ENCODE measurements at regions not wholly inside any gene's neighbourhood (a gene's known extent, or its start where the extent isn't known, plus 50 kb on each side); places are given as distances from the start of the nearest gene placed in this dataset.

- no peak for DNase-seq (ENCODE audit: low spot score)
These were observed 64.5 kb downstream of the TUSC1 start for GRCh38 chr9:25613709-25614108.

- DNase-seq (ENCODE audit: low spot score): no peak
These were observed 75.1 kb downstream of the TUSC1 start for GRCh38 chr9:25603106-25603505.

GRCh38 chr9:25602400-25603044 lies 75.7 kb downstream of the TUSC1 start:
- DNase-seq (ENCODE audit: low spot score): no peak

GRCh38 chr9:25600501-25600900 lies 77.7 kb downstream of the TUSC1 start:
- DNase-seq (ENCODE audit: low spot score): no peak

GRCh38 chr9:25584611-25585010 lies 93.6 kb downstream of the TUSC1 start:
- DNase-seq (ENCODE audit: low spot score): no peak

GRCh38 chr9:25573281-25573680 lies 105.0 kb downstream of the TUSC1 start:
- DNase-seq (ENCODE audit: low spot score): no peak

- DNase-seq (ENCODE audit: low spot score): no peak
These were observed 106.8 kb downstream of the TUSC1 start for GRCh38 chr9:25571491-25571890.

- no peak for DNase-seq (ENCODE audit: low spot score)
These were observed 107.4 kb downstream of the TUSC1 start for GRCh38 chr9:25570802-25571201.

GRCh38 chr9:25562101-25562500 lies 116.1 kb downstream of the TUSC1 start:
- no peak for DNase-seq (ENCODE audit: low spot score)

GRCh38 chr9:25557645-25558300 lies 120.5 kb downstream of the TUSC1 start:
- no peak for DNase-seq (ENCODE audit: low spot score)

GRCh38 chr9:25556540-25556939 lies 121.7 kb downstream of the TUSC1 start:
- DNase-seq (ENCODE audit: low spot score): no peak

GRCh38 chr9:25548847-25549246 lies 129.4 kb downstream of the TUSC1 start:
- DNase-seq (ENCODE audit: low spot score): no peak

- no peak for DNase-seq (ENCODE audit: low spot score)
These were observed 134.4 kb downstream of the TUSC1 start for GRCh38 chr9:25543806-25544205.

- no peak for DNase-seq (ENCODE audit: low spot score)
These were observed 135.9 kb downstream of the TUSC1 start for GRCh38 chr9:25542319-25542718.

GRCh38 chr9:25537808-25538207 lies 140.4 kb downstream of the TUSC1 start:
- DNase-seq (ENCODE audit: low spot score): no peak

- no peak for DNase-seq (ENCODE audit: low spot score)
These were observed 159.0 kb downstream of the TUSC1 start for GRCh38 chr9:25519286-25519685.

GRCh38 chr9:25517701-25518100 lies 160.5 kb downstream of the TUSC1 start:
- no peak for DNase-seq (ENCODE audit: low spot score)

GRCh38 chr9:25513509-25514033 lies 164.7 kb downstream of the TUSC1 start:
- no peak for DNase-seq (ENCODE audit: low spot score)

GRCh38 chr9:25505644-25506043 lies 172.6 kb downstream of the TUSC1 start:
- no peak for DNase-seq (ENCODE audit: low spot score)

GRCh38 chr9:25481372-25481771 lies 196.9 kb downstream of the TUSC1 start:
- DNase-seq (ENCODE audit: low spot score): no peak

GRCh38 chr9:25480696-25481095 lies 197.5 kb downstream of the TUSC1 start:
- no peak for DNase-seq (ENCODE audit: low spot score)

GRCh38 chr9:25472681-25473080 lies 205.6 kb downstream of the TUSC1 start:
- DNase-seq (ENCODE audit: low spot score): no peak

GRCh38 chr9:25472085-25472607 lies 206.1 kb downstream of the TUSC1 start:
- no peak for DNase-seq (ENCODE audit: low spot score)

All from left forelimb (tissue), 1 donor.